Adrenal gland (tissue), 9 donors: ENCODE measurements at regions not wholly inside any gene's neighbourhood (a gene's known extent, or its start where the extent isn't known, plus 50 kb on each side); places are given as distances from the start of the nearest gene placed in this dataset.

ENCODE experiments used
- DNase-seq, 7 donors: peaks; one replicate each; pipeline ENCODE4 v3.0.0-alpha.2; 2019 to 2020
- H3K27ac ChIP-seq, 5 donors: fragments of 200-600 bp; sonication (generic) in 4 of 5; 1 replicate in 3 of 5; 2 replicates in 2 of 5; pipeline versions ENCODE4 v1.5.1 to v1.8.0; 2016 to 2020; ENCODE audit warnings: mild to moderate bottlenecking in 1 of 5
- H3K27me3 ChIP-seq: fragments of 200-600 bp; 2 replicates; pipeline ENCODE4 v1.8.0; 2021
- H3K36me3 ChIP-seq, 2 donors: fragments of 200-600 bp; replicated peaks in 1 of 2; 1 replicate in 1 of 2; 2 replicates in 1 of 2; pipeline versions ENCODE4 v1.5.1 to v1.8.0; 2018 to 2022
- H3K4me1 ChIP-seq, 2 donors: fragments of 200-600 bp; replicated peaks in 1 of 2; 1 replicate in 1 of 2; 2 replicates in 1 of 2; pipeline versions ENCODE4 v1.5.1 to v1.8.0; 2018 to 2021
- H3K4me3 ChIP-seq, 4 donors: fragments of 200-600 bp; sonication (generic) in 3 of 4; one replicate each; pipeline ENCODE4 v1.5.1; 2016 to 2018
- H3K9me3 ChIP-seq, 3 donors: fragments of 200-600 bp; sonication (generic) in 1 of 3; replicated peaks in 1 of 3; 1 replicate in 2 of 3; 2 replicates in 1 of 3; pipeline versions ENCODE4 v1.5.1 to v1.8.0; 2016 to 2021
- POLR2A ChIP-seq, 2 donors: fragments of 450-650 bp; IDR thresholded peaks; one replicate each; pipeline ENCODE4 v1.6.1; 2017; ENCODE audit warnings: antibody characterized with exemption in 2 of 2, mild to moderate bottlenecking in 2 of 2, moderate library complexity in 1 of 2
- WGBS, 4 donors: extraction: QIAGEN DNeasy Blood & Tissue Kit in 2 of 4; methylation state at CpG; one replicate each; pipeline versions ENCODE4 v1.1.5 to v1.1.7; 2013 to 2017; 5-methylcytosine and 5-hydroxymethylcytosine counted together
- intact Hi-C, 2 donors: fragments of 100-400 bp; cut with DNase I; formaldehyde crosslinking; loops; one replicate each; pipeline versions ENCODE4 v1.14.1 to v1.15.0; 2022 to 2023
- TF ChIP-seq, protein P1 (sequence below), 6 experiments: fragments of 450-650 bp in 4 of 6; fragments of 200-600 bp in 2 of 6; sonication (generic) in 1 of 6; IDR thresholded peaks; 1 replicate in 5 of 6; 2 replicates in 1 of 6; pipeline versions ENCODE4 v1.5.1 to v1.8.0; 2016 to 2021; ENCODE audit warnings: antibody characterized with exemption in 6 of 6, mild to moderate bottlenecking in 2 of 6, moderate library complexity in 1 of 6
- donor health status: healthy with polysubstance abuse.
- donor health status: Bipolar disorder and iron deficiency.
- donor health status: DM: yes; HTN: yes; CAD: no.
- donor health status: DM: no; HTN: no; CAD: no.
- donor health status: DM: no; HTN: no; CAD: no.

DNA sequence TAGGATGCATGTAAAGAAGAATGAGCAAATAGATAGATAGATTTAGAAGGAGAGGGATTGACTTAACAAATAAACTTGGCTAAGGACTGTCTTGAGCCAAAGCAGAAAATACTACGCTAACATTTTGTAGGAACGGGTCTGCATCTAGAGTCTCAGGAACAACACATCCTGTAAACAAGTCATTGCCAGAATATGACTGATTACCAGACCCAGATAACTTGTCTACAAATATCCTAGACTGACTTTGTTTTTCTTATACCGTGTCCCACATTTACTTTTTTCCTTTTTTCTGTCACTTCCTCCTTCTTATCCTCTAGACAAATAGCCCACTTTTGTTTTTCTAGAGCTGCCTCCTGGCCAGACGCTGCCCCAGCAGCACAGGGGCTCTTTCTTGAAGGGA, 393.6 kb downstream of the PDGFC start:
- no peak overlapping the region for H3K4me3 ChIP-seq
- H3K27ac ChIP-seq, result no peak overlapping the region
- H3K4me1 ChIP-seq, result no peaks in the 10 kb centered on the region
- H3K27me3 ChIP-seq, result no peaks in the 10 kb centered on the region
- TF ChIP-seq, protein P1, sequence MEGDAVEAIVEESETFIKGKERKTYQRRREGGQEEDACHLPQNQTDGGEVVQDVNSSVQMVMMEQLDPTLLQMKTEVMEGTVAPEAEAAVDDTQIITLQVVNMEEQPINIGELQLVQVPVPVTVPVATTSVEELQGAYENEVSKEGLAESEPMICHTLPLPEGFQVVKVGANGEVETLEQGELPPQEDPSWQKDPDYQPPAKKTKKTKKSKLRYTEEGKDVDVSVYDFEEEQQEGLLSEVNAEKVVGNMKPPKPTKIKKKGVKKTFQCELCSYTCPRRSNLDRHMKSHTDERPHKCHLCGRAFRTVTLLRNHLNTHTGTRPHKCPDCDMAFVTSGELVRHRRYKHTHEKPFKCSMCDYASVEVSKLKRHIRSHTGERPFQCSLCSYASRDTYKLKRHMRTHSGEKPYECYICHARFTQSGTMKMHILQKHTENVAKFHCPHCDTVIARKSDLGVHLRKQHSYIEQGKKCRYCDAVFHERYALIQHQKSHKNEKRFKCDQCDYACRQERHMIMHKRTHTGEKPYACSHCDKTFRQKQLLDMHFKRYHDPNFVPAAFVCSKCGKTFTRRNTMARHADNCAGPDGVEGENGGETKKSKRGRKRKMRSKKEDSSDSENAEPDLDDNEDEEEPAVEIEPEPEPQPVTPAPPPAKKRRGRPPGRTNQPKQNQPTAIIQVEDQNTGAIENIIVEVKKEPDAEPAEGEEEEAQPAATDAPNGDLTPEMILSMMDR (IDR thresholded peaks at IDR 0.05), result no peak
- TF ChIP-seq POLR2A (IDR thresholded peaks at IDR 0.05), result no peak
- no peaks in the 10 kb centered on the region for H3K36me3 ChIP-seq
- intact Hi-C loops, result no loop called here
- H3K9me3 ChIP-seq, result no peaks in the 10 kb centered on the region
- DNase-seq, result no peak
- WGBS, 4 donors, result 30 to 45% (median 38%) methylated on average over 4 of the region's 4 CpGs

DNA sequence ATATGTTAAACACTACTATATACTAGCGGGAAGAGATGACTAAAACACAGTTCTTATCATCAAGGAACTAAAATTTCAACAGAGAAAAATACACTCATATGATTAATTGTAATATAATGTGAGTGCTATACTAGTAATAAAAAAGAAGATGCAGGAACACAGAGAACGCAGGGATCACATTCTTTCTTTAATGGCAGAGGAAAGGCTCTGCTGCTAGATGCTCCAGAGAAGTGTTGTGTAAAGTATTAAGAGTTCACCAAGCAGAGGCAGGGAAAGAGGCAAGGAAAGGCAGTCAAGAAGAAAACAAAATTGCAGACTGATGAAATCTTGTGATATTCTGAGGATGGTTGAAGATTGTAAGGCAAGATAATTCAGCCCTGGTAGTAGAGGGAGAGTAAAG, 394.7 kb downstream of the PDGFC start:
- Histone ChIP-seq H3K27me3 (no peaks in the 10 kb centered on the region), H3K4me3 (no peak overlapping the region), H3K9me3 (no peaks in the 10 kb centered on the region), H3K27ac (no peak overlapping the region), H3K4me1 (no peaks in the 10 kb centered on the region), H3K36me3 (no peaks in the 10 kb centered on the region)
- TF ChIP-seq POLR2A (IDR thresholded peaks at IDR 0.05), result no peak
- TF ChIP-seq, protein P1 (IDR thresholded peaks at IDR 0.05), result no peak
- no peak for DNase-seq
- 85 to 93% (median 88%) methylated on average over 2 of the region's 2 CpGs for WGBS, 4 donors
- intact Hi-C loops, result no loop called here

DNA sequence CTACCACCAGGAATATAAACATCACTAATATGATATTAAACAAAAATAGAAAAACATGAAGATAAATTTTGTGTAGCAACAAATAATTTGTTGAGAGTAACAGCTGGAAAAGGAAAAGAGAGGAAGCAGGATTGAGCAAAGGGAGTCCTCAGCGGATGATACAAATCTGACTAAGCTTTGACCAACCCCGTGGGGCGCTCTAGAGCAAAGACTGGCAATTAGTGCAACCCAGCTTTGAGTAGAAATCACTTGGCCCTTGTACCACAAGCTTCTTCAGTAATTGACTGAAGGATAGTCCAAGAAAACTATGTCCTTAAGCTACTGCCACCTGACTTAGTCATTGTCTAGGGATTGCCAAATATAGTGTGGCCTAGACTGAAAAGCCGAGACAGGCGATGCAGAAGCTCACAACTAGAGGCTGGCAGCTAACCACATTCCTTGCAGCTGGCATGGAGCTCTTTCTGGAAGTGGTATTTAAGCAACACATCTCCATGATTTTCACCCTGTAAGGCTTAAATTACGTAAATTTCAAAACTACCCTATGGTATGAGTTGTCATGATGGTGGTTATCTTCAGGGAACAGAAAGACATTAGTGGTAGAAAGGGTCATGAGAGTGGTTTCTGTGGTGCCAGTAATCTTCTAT, 396.0 kb downstream of the PDGFC start:
- no peak for TF ChIP-seq POLR2A (IDR thresholded peaks at IDR 0.05)
- TF ChIP-seq, protein P1 (IDR thresholded peaks at IDR 0.05), result no peak
- H3K4me3 ChIP-seq, result no peak overlapping the region
- no peak for DNase-seq
- no peaks in the 10 kb centered on the region for H3K9me3 ChIP-seq
- no peaks in the 10 kb centered on the region for H3K4me1 ChIP-seq
- H3K27ac ChIP-seq, result no peak overlapping the region
- intact Hi-C loops, result no loop called here
- H3K27me3 ChIP-seq, result no peaks in the 10 kb centered on the region
- no peaks in the 10 kb centered on the region for H3K36me3 ChIP-seq
- 77 to 79% (median 78%) methylated on average over 6 of the region's 6 CpGs for WGBS, 4 donors

DNA sequence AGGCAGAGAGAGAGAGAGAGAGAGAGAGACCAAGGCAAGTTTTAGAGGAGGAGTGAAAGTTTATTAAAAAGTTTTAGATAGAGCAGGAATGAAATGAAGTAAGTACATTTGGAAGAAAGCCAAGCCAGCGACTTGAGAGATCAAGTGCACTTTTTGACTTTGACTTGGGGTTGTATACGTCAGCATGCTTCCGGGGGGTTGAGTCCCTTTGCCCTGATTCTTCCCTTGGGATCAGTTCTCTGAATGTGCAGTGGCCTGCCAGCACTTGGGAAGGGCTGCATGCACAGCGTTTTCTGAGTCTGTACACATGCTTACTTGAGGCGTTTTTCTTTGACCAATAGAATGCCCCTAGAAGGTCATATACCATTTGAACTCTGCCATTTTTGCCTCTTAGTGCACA, 400.5 kb downstream of the PDGFC start:
- no peak overlapping the region for H3K27ac ChIP-seq
- H3K9me3 ChIP-seq, result no peaks in the 10 kb centered on the region
- TF ChIP-seq POLR2A (IDR thresholded peaks at IDR 0.05), result no peak
- TF ChIP-seq, protein P1 (IDR thresholded peaks at IDR 0.05), result no peak
- no peaks in the 10 kb centered on the region for H3K27me3 ChIP-seq
- H3K4me3 ChIP-seq, result no peak overlapping the region
- DNase-seq, result no peak
- no peaks in the 10 kb centered on the region for H3K36me3 ChIP-seq
- intact Hi-C loops, result no loop called here
- 58 to 77% (median 70%) methylated on average over 5 of the region's 5 CpGs for WGBS, 4 donors
- H3K4me1 ChIP-seq, result no peaks in the 10 kb centered on the region
